22Rv1 (cell line): ENCODE measurements at regions not wholly inside any gene's neighbourhood (a gene's known extent, or its start where the extent isn't known, plus 50 kb on each side); places are given as distances from the start of the nearest gene placed in this dataset.

Experiments
- CTCF ChIP-seq: fragments of 450-650 bp; IDR thresholded peaks from 2 replicates; pipeline ENCODE4 v1.5.1; 2017; ENCODE audit warnings: mild to moderate bottlenecking
- ZFX ChIP-seq: fragments of 450-650 bp; IDR thresholded peaks from 2 replicates; pipeline ENCODE4 v1.6.1; 2017; ENCODE audit warnings: antibody characterized with exemption, borderline replicate concordance

GRCh38 chr10:117663750-117664149, 121.2 kb downstream of the EMX2 start:
- no peak for TF ChIP-seq CTCF
- TF ChIP-seq ZFX = no peak
